ENCODE measurements at regions not wholly inside any gene's neighbourhood (a gene's known extent, or its start where the extent isn't known, plus 50 kb on each side); places are given as distances from the start of the nearest gene placed in this dataset.

GRCh38 chr16:8005096-8005860 lies 585.0 kb downstream of the TMEM114 start:
- TF ChIP-seq CTCF (conservative IDR thresholded peaks at IDR 0.05; ENCODE audit: low read length) = no peak
- no peak for TF ChIP-seq EZH2phosphoT487 (IDR thresholded peaks at IDR 0.05; ENCODE audit: borderline replicate concordance, low read depth, low read length)

Data from OCI-LY7 (cell line).